ENCODE measurements at regions not wholly inside any gene's neighbourhood (a gene's known extent, or its start where the extent isn't known, plus 50 kb on each side); places are given as distances from the start of the nearest gene placed in this dataset.

- TF ChIP-seq CTCF (IDR thresholded peaks at IDR 0.05) (no peak), EZH2phosphoT487 (IDR thresholded peaks at IDR 0.05) (no peak)
These were observed 167.2 kb upstream of the KCNG1 start for GRCh38 chr20:51189814-51190782.
